ENCODE measurements at regions not wholly inside any gene's neighbourhood (a gene's known extent, or its start where the extent isn't known, plus 50 kb on each side); places are given as distances from the start of the nearest gene placed in this dataset.
A peak's percentile ranks its signal among the peaks of the same experiment; 100 is the strongest.
"Not testable (repeated sequence)": the region's sequence is repeated elsewhere in the genome, so short reads cannot be mapped to it uniquely, and the experiment has no call there.

DNA sequence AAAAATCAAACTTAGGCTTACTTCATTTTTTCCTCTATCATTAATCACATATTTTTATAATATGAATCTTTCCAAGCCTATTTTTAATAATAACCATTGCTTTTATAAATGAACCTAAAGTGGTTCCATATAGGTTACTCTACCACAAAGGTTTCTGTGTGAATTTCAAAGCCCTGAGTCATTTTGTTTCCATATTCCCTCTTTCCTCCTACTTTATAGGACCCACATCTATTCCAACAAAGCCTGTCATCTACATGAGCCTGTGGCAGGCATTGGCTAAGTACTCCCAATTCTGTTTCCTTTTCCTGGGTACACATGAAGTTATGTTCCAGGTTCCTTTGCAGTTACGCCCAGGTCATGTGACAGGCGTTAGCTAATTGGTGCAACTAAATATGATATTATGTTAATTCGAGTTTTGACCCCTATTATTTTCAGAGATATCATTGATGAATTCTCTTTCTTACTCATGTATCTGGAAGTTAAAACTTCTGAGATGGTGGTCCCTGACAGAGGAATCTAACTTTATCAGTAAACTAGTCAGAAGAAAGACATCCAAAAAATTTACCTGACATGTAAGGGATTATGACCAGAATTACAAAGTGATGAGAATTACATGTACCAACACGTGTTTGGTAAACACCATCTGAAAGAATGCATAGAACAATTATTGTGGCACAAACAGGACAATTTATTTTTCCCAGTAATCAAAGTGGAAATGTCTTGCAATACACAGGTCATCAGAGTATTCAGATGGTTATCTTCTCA is 1264.0 kb upstream of the CNTN5 start:
- TF ChIP-seq, protein P1, sequence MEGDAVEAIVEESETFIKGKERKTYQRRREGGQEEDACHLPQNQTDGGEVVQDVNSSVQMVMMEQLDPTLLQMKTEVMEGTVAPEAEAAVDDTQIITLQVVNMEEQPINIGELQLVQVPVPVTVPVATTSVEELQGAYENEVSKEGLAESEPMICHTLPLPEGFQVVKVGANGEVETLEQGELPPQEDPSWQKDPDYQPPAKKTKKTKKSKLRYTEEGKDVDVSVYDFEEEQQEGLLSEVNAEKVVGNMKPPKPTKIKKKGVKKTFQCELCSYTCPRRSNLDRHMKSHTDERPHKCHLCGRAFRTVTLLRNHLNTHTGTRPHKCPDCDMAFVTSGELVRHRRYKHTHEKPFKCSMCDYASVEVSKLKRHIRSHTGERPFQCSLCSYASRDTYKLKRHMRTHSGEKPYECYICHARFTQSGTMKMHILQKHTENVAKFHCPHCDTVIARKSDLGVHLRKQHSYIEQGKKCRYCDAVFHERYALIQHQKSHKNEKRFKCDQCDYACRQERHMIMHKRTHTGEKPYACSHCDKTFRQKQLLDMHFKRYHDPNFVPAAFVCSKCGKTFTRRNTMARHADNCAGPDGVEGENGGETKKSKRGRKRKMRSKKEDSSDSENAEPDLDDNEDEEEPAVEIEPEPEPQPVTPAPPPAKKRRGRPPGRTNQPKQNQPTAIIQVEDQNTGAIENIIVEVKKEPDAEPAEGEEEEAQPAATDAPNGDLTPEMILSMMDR (IDR thresholded peaks at IDR 0.05; ENCODE audit: low read depth, low read length, missing control alignments) = no peak
- H3K27me3 ChIP-seq (replicated peaks) = no peaks in the 10 kb centered on the region
- in situ Hi-C loops (cut with HindIII; ENCODE audit: low pct_ligation_motif_present, low sequenced_read_pairs) = no loop called here
- H3K4me3 ChIP-seq (ENCODE audit: low read depth, low read length) = no peak overlapping the region
- H3K27ac ChIP-seq = no peak overlapping the region
- no peak for DNase-seq
- H3K36me3 ChIP-seq (replicated peaks) = no peaks in the 10 kb centered on the region

DNA sequence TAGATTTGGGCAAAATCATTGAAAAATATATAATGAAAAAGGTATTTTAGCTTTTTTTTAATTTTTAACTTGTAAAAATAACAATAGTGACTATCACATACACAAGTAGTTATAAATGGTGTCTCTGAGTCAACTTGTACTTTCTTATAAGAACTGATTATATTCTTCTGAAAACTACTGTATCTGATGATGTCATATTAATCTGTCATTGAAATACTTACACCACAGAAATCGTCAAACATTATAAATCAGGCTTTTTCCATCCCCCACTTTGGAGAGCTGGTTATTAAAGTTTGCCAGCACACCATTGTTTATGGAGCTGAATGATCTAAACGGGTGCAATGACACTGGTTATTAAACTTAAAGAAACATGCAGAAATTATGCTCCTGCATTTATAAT is 1259.6 kb upstream of the CNTN5 start:
- DNase-seq = no peak
- H3K27me3 ChIP-seq (replicated peaks) = no peaks in the 10 kb centered on the region
- H3K27ac ChIP-seq = no peak overlapping the region
- in situ Hi-C loops (cut with HindIII; ENCODE audit: low pct_ligation_motif_present, low sequenced_read_pairs) = no loop called here
- TF ChIP-seq, protein P1 (IDR thresholded peaks at IDR 0.05; ENCODE audit: low read depth, low read length, missing control alignments) = no peak
- H3K36me3 ChIP-seq (replicated peaks) = no peaks in the 10 kb centered on the region
- no peak overlapping the region for H3K4me3 ChIP-seq (ENCODE audit: low read depth, low read length)

- TF ChIP-seq, protein P1 (IDR thresholded peaks at IDR 0.05; ENCODE audit: low read depth, low read length, missing control alignments) = no peak
- H3K27me3 ChIP-seq (replicated peaks) = no peaks in the 10 kb centered on the region
- DNase-seq = no peak
- in situ Hi-C loops (cut with HindIII; ENCODE audit: low pct_ligation_motif_present, low sequenced_read_pairs) = no loop called here
- no peak overlapping the region for H3K4me3 ChIP-seq (ENCODE audit: low read depth, low read length)
- no peaks in the 10 kb centered on the region for H3K36me3 ChIP-seq (replicated peaks)
- H3K27ac ChIP-seq = no peak overlapping the region
Measured at GRCh38 chr11:97764193-97764592, 1256.6 kb upstream of the CNTN5 start.

- in situ Hi-C loops (cut with HindIII; ENCODE audit: low pct_ligation_motif_present, low sequenced_read_pairs) = no loop called here
- Histone ChIP-seq H3K27ac (no peak overlapping the region), H3K27me3 (replicated peaks) (no peaks in the 10 kb centered on the region), H3K36me3 (replicated peaks) (no peaks in the 10 kb centered on the region), H3K4me3 (ENCODE audit: low read depth, low read length) (no peak overlapping the region)
- no peak for DNase-seq
- TF ChIP-seq, protein P1 (IDR thresholded peaks at IDR 0.05; ENCODE audit: low read depth, low read length, missing control alignments) = no peak
Measured at GRCh38 chr11:97764605-97765004, 1256.1 kb upstream of the CNTN5 start.

DNA sequence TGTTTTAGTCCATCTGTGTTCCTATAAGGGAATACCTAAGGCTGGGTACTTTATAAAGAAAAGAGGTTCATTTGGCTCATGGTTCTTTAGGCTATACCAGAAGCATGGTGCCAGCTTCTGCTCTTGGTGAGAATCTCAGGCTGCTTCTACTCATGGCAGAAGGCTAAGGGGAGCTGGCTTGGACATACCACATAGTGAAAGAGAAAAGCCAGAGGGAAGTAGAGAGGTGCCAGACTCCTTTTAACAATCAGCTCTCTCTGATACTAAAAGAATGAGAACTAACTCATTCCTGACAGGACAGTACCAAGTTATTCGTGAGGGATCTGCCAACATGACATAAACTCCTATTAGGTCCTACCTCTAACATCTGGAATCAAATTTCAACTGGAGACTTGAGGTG is 1250.2 kb upstream of the CNTN5 start:
- no peaks in the 10 kb centered on the region for H3K36me3 ChIP-seq (replicated peaks)
- H3K4me3 ChIP-seq (ENCODE audit: low read depth, low read length) = no peak overlapping the region
- in situ Hi-C loops (cut with HindIII; ENCODE audit: low pct_ligation_motif_present, low sequenced_read_pairs) = no loop called here
- no peak overlapping the region for H3K27ac ChIP-seq
- H3K27me3 ChIP-seq (replicated peaks) = no peaks in the 10 kb centered on the region
- TF ChIP-seq, protein P1 (IDR thresholded peaks at IDR 0.05; ENCODE audit: low read depth, low read length, missing control alignments) = no peak
- DNase-seq = no peak

GRCh38 chr11:97772705-97773104 is 1248.0 kb upstream of the CNTN5 start:
- in situ Hi-C loops (cut with HindIII; ENCODE audit: low pct_ligation_motif_present, low sequenced_read_pairs) = no loop called here
- TF ChIP-seq, protein P1 (IDR thresholded peaks at IDR 0.05; ENCODE audit: low read depth, low read length, missing control alignments) = no peak
- DNase-seq = peak; percentile 74
- no peaks in the 10 kb centered on the region for H3K36me3 ChIP-seq (replicated peaks)
- no peak overlapping the region for H3K4me3 ChIP-seq (ENCODE audit: low read depth, low read length)
- no peak overlapping the region for H3K27ac ChIP-seq
- H3K27me3 ChIP-seq (replicated peaks) = no peaks in the 10 kb centered on the region

GRCh38 chr11:97784388-97784787 is 1236.4 kb upstream of the CNTN5 start:
- H3K27me3 ChIP-seq (replicated peaks); H3K27ac ChIP-seq; in situ Hi-C loops (cut with HindIII; ENCODE audit: low pct_ligation_motif_present, low sequenced_read_pairs); DNase-seq; H3K4me3 ChIP-seq (ENCODE audit: low read depth, low read length); H3K36me3 ChIP-seq (replicated peaks): not testable (repeated sequence)

Measured in brain microvascular endothelial cell (primary cell).